ENCODE measurements at regions not wholly inside any gene's neighbourhood (a gene's known extent, or its start where the extent isn't known, plus 50 kb on each side); places are given as distances from the start of the nearest gene placed in this dataset.

- TF ChIP-seq CTCF (IDR thresholded peaks at IDR 0.05; ENCODE audit: low read depth, low read length), result no peak
Measured at GRCh38 chr3:176190755-176191154, 1006.5 kb downstream of the TBL1XR1 start.

GRCh38 chr3:176183181-176183580, 1014.1 kb downstream of the TBL1XR1 start:
- no peak for DNase-seq (ENCODE audit: extremely low read depth, low read depth)
- TF ChIP-seq CTCF (IDR thresholded peaks at IDR 0.05; ENCODE audit: low read depth, low read length), result no peak

More at GRCh38 chr3:176190755-176191154, 1006.5 kb downstream of the TBL1XR1 start:
- DNase-seq (ENCODE audit: extremely low read depth, low read depth), result no peak

- no peak for DNase-seq (ENCODE audit: extremely low read depth, low read depth)
- no peak for TF ChIP-seq CTCF (IDR thresholded peaks at IDR 0.05; ENCODE audit: low read depth, low read length)
Measured at GRCh38 chr3:176174060-176174459, 1023.2 kb downstream of the TBL1XR1 start.

GRCh38 chr3:176172492-176172891, 1024.8 kb downstream of the TBL1XR1 start:
- TF ChIP-seq CTCF (IDR thresholded peaks at IDR 0.05; ENCODE audit: low read depth, low read length), result no peak

GRCh38 chr3:176167272-176167671, 1030.0 kb downstream of the TBL1XR1 start:
- DNase-seq (ENCODE audit: extremely low read depth, low read depth), result no peak
- no peak for TF ChIP-seq CTCF (IDR thresholded peaks at IDR 0.05; ENCODE audit: low read depth, low read length)

More at GRCh38 chr3:176172492-176172891, 1024.8 kb downstream of the TBL1XR1 start:
- DNase-seq (ENCODE audit: extremely low read depth, low read depth), result no peak

GRCh38 chr3:176160997-176161396, 1036.3 kb downstream of the TBL1XR1 start:
- no peak for TF ChIP-seq CTCF (IDR thresholded peaks at IDR 0.05; ENCODE audit: low read depth, low read length)

GRCh38 chr3:176159796-176160195, 1037.5 kb downstream of the TBL1XR1 start:
- DNase-seq (ENCODE audit: extremely low read depth, low read depth), result no peak
- no peak for TF ChIP-seq CTCF (IDR thresholded peaks at IDR 0.05; ENCODE audit: low read depth, low read length)

More at GRCh38 chr3:176160997-176161396, 1036.3 kb downstream of the TBL1XR1 start:
- DNase-seq (ENCODE audit: extremely low read depth, low read depth), result no peak

Data from AG09319 (cell line).